ENCODE measurements at regions not wholly inside any gene's neighbourhood (a gene's known extent, or its start where the extent isn't known, plus 50 kb on each side); places are given as distances from the start of the nearest gene placed in this dataset.

DNA sequence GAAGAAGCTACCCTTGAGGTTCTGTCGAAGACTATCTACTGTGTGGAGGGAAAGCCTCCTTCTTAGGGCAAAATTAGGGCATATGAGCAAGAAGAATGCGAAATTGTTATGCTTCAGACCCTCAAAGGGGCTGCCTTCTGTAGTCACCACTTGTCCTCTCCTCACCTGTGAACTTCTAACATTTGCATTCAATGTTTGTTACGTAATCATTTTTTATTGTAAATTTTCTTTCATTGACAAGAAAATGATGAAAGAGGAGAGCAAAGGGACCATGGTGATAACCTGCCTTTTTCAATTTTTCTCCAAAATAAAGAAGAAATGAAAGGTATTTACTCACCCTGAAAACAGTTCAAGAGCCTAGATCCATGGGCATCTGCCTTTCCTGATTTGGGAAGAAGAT lies 193.0 kb downstream of the SP3 start:
- TF ChIP-seq, protein P1, sequence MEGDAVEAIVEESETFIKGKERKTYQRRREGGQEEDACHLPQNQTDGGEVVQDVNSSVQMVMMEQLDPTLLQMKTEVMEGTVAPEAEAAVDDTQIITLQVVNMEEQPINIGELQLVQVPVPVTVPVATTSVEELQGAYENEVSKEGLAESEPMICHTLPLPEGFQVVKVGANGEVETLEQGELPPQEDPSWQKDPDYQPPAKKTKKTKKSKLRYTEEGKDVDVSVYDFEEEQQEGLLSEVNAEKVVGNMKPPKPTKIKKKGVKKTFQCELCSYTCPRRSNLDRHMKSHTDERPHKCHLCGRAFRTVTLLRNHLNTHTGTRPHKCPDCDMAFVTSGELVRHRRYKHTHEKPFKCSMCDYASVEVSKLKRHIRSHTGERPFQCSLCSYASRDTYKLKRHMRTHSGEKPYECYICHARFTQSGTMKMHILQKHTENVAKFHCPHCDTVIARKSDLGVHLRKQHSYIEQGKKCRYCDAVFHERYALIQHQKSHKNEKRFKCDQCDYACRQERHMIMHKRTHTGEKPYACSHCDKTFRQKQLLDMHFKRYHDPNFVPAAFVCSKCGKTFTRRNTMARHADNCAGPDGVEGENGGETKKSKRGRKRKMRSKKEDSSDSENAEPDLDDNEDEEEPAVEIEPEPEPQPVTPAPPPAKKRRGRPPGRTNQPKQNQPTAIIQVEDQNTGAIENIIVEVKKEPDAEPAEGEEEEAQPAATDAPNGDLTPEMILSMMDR (conservative IDR thresholded peaks at IDR 0.05; ENCODE audit: low read length), result no peak
- TF ChIP-seq EZH2phosphoT487 (IDR thresholded peaks at IDR 0.05; ENCODE audit: borderline replicate concordance), result no peak
